Stimulated activated CD8-positive, alpha-beta memory T cell treated with anti-CD3 and anti-CD28 coated beads, Interleukin-12 subunit alpha, Interleukin-12 subunit beta, amount 100 ng/mL, for 24 hours (primary cell): ENCODE measurements at regions not wholly inside any gene's neighbourhood (a gene's known extent, or its start where the extent isn't known, plus 50 kb on each side); places are given as distances from the start of the nearest gene placed in this dataset.

ENCODE experiments used
- DNase-seq: peaks from one replicate; pipeline ENCODE4 v3.0.0-alpha.2; 2020; ENCODE audit errors: extremely low read depth

DNA sequence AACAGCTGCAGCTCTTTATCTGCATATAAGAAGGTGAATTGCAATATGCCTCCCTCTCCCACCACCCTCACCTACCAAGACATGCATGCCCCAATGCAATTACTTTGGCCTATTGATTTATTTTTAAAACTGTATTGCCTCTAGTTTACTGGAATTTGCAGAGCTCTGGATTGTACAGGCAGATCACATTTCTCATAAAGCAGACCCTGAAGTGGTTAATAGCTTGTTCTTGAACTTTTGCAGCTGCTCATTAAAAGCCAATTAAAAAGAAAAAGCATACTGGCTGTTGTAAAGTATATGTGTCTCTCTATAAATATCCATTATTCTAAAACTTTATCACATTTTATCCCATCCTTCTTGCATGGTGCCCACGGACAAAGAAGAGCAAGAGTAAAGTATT, 221.5 kb upstream of the TOPAZ1 start:
- DNase-seq, result no peak

DNA sequence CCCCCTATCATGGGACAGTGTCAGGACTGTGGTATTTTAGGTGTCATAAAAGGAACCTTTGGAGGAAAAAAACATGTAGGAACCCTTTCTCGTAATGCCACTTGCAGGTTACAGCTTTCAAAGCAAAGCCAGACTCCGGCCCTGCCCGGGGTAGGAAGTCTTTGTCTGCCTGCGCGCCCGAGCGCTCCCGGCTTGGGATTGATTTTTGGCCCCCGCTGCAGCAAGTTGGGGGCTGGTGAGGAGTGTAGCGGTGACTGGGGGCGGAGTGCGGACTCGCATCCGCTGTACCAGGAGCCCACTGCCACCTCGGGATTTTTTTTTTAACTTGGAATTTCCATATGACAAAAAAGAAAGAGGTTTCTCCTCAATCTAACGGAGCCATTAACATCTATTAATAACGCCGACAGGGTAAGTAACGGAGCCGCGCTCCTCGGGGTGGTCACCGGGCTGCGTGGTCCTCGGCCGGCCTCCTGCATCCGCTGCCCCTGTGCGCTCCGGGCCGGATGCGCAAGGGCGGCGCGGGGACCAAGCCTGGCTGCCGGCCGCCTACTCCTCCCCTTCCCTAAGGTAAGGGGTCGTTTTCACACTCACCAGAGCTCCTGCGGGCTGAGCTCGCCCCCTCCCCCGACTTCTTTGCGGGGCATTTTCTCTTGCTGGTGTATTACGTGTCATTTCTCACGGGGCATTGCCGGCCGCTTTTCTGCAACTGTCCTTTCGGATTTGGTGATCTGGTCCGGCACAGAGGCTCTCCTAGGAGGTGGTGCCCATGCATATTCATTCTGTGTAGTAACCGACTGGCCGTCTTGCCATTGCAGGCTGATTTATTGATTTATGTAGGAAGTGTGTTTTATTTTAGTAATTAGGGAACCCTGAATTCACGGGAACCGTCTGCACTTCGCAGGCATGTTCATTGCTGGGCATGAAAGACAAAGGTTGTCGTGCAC, 219.8 kb upstream of the TOPAZ1 start:
- DNase-seq, result no peak

DNA sequence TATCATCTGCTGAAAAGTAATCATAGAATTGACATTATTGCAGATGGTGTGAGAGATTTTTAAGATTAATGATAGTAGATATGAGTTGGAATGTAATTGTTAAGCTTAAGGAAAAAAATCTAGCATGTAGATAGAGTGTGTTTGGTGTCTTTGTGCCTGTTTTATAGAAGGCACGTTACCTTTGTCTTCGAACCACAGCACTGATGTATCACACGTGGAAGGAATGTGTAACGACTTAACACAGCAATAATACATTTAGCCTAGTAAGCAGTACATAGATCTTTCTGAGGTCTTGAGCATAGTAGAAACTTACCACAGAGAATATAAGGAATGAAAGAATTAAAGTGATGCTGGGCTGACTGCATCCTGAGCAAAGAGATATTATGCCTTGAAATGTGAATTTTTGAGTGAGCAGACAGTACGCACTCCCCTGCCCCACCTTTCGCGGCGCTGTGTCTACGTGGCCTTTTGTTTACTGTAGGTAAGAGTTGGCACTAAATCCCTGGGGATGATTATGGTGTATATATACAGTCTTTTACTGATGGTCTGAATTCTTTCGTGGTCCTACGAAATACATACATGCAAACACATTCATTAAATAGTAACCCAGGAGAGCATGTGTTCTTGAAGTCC, 217.6 kb upstream of the TOPAZ1 start:
- no peak for DNase-seq

DNA sequence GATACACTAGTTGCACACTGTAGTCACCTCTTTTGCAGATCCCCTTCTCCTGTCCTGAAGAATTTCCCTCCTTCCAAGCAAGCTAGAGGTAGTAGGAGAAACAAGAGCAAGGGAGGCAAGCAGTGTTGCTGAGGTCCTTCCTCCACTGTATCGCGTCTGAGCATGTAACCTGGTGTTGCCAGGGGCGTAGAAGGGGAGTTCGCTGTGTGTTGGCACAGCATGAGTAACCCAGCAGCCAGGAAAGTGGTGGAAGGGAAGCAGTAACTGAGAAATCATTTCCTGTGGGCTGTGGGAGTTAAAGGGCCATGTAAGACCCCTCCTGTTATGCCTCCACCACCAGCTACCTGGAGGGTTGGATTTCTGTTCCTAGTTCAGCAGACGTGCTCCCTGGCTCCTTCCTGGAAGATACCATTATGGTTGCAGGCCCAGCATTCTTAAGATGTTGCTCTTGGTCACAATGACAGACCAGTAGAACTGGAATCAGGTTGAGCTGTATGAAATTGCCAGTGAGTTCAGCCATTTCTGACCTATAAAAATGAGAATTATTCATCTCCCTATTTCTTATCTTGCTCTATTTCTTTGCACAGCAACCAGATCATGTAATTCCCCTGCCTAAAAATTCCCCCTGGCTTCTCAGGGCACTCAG, 215.3 kb upstream of the TOPAZ1 start:
- DNase-seq, result no peak

DNA sequence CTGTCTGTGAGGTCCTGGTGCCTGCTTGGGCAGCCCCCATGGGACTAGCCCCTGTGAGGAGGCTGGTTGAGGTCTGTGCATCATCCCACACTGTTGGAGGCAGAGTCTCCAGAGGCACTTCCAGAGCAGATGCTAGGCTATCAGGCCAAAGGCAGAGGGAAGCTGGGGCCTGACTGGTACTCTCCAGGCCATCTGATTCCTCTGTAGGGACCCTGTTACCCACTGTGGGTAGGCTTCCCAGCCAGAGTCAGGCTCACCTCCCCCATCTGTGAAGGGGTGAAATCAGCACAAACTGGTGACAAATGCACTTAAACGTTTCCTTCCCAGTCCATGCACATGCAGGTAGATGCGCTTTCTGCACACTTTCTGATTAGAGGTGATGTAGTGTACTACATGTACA, 212.6 kb upstream of the TOPAZ1 start:
- no peak for DNase-seq

DNA sequence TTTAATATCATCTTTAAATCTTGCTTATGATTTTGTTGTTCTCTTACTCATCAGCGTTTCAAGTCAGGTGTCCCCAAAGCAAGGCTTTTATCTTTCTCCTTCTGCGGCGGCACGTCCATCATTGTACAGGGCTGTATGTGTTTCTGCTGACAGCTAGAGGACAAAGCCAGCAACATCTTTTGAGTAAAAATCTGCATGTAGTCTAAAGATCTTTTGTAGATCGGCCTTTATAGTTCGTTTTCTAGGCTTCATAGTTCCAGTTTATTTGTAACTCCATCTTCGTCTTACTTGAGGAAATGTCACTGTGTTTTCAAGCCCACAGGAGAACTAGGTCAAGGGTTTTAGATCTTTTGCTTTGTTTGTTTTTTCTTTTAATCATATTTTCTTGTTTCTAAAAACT, 211.4 kb upstream of the TOPAZ1 start:
- no peak for DNase-seq

DNA sequence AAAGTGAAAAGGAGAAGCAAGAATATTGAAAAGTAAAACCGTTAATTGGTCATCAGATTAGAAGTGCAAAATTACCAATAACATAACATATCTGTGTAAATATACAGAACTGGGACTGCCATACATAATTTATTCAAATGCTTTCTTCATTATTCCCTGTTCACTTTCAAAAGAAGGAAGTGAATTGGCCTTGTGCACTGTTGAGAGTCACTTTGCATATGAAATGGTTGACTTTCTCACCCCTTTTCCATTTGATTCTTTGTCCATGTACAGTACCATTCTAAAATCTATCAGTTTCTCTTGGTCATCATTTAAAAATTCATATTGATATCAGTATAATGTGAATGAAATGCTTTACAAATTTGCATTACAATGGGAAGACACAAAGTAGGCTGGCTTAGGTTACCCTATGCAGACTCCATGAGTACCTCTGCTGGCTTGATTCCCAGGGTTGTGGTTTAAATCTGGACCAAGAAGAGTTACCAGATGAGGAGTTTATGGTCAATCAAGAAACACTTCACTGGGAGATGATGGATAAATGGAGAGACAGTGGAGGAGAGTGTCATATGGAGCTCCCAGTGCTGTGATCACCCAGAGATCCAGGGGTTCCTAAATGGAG, 210.9 kb upstream of the TOPAZ1 start:
- DNase-seq, result no peak

DNA sequence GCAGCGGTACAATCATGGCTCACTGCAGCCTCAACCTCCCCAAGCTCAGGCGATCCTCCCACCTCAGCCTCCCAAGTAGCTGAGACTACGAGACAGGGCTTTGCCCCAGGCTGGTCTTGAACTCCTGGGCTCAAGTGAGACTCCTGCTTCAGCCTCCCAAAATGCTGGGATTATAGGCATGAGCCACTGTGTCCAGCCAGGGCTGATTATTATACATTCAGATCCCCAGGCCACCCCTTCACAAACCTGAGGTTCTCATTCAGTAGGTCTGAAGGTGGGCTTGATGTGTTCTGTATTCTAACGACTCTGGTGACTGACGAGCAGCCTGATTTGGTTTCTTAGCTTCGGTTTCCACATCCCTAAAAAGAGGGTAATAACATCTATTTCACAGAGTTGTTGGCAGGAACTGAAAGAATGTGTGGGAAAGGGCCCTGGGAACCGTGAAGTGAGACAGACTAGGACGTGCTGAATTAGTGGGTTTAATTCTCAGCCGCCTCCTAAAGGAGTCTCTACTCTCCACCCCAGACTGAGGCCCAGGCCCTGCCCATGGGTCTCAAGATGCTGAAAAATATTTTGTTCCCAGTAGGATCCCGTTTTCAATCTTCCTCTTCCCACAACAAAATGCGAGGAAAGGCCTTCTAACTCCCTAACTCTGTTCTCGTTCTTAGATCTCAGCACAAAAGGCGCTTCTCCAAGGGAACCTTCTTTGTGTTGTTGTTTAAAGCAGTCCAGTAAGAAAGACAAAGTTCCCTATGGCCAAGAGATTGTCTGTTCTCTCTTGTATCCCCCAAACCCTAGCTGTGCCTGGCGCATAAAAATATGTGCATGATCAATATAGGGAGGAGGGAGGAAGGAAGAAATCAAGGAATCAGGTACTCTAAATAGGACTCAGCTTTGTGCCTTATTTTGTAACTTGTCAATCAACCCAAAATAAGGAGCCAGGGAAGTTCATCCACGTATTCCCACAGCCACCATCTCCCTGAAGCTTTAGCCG, 210.0 kb upstream of the TOPAZ1 start:
- DNase-seq, result no peak

DNA sequence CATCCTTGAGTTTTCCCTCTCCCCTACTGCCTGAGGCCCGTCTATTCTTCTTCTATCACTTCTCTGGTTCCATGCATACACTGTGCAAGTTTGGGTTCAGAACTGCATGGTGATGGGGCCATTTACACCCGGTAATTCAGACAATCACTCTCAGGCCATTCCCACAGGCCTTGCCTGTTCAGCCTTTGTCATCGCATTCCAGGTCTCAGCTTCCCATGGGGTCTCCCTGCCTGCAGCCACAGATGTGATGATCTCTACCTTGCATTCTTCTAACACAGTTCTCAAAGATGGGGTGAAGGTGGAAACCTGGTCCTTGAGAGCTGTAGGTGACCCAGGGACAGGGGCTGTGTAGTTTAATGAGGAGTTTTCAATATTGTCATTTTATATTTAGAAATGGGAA, 209.2 kb upstream of the TOPAZ1 start:
- DNase-seq, result no peak

DNA sequence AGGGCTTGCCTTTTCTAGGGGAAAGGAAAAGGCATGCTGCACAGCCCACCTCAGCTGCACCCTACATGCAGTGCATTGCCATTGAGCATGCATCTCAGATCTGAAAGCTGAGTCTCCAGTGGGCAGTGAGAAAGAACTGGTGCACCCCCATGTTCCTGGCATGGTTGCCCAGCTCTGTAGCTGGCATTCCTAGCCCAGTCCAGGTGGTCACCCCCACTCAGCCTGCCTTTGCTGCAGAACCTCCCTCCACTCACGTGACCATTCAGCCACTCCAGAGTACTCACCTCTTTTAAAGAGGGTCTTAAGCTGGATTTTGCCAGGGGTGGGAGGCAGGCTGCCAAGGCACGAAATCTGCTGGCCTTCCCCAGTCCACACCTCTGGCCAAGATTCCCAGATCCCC, 208.6 kb upstream of the TOPAZ1 start:
- DNase-seq, result no peak

DNA sequence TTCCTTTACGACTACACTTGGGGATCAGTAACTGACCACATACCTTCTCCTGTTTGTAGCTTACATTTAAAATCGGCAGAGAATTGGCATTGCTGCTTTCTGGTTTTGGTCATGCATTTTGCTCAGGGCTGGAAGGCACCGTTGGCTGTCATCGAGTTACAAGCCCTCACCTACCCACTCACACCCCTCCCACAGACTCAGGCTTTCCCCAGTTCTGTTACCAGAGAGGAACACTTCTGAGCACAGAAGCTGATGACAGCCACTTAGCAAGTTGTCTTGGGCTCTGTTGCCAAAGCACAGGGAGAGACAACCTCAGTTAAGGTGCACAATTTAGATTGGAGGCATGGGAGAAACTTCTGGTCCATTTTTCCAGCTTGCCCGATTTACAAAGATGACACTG, 204.8 kb upstream of the TOPAZ1 start:
- no peak for DNase-seq

DNA sequence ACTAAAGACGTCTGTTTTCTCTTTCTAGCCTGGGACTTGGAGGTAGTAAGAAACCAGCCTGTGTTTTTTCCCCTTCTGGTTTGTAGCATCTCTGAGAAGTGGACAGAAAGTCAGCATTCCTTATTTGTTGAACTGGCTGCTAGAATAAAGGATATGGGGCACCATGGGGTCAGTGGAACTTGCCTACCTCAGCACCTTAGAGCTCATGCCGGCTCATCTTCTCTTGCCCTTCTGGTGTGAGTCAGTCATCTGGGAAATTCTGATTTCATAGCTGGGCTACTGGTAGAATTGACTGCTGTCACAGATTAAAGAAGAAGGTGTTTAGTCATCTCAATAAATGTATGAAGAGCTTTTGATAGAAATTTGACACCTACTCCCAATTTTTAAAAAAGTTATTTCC, 202.7 kb upstream of the TOPAZ1 start:
- DNase-seq, result no peak

DNA sequence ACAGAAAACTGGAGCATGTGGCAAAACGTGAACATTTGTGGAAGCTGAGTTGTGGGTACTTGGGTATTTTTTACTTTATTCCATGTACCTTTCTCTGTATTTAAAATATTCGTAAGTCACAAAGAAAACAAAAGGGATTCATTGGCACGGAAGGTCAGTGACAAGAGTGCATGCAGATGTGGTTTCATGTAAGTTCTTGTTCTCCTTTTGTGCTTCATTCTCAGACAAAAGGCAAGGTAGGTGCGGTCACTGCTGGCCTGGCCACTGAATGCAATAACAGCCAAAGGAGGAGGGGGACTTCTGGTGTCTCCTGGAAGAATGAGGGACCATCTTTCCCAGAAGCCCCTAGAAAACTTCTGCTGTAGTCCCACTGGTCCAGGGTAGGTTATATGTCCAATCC, 200.0 kb upstream of the TOPAZ1 start:
- no peak for DNase-seq

DNA sequence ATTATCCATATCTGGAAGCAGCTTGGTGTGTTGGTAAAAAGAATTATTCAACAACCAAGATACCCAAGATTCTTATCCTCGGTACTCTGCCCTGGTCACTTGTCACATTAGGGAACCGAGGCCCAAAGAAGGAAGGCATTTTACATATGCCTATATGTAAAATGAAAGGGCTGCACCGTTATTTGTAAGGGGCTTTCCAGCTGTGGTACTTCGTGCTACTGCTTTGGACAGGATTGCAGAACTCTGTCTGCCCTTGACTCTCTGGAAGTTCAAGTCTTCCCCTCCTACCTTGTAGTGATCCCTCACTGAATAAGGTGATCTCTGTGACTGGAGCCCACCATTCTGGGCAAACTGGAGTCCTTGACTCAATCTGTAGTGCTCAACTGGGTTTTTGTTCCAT, 198.9 kb upstream of the TOPAZ1 start:
- no peak for DNase-seq

DNA sequence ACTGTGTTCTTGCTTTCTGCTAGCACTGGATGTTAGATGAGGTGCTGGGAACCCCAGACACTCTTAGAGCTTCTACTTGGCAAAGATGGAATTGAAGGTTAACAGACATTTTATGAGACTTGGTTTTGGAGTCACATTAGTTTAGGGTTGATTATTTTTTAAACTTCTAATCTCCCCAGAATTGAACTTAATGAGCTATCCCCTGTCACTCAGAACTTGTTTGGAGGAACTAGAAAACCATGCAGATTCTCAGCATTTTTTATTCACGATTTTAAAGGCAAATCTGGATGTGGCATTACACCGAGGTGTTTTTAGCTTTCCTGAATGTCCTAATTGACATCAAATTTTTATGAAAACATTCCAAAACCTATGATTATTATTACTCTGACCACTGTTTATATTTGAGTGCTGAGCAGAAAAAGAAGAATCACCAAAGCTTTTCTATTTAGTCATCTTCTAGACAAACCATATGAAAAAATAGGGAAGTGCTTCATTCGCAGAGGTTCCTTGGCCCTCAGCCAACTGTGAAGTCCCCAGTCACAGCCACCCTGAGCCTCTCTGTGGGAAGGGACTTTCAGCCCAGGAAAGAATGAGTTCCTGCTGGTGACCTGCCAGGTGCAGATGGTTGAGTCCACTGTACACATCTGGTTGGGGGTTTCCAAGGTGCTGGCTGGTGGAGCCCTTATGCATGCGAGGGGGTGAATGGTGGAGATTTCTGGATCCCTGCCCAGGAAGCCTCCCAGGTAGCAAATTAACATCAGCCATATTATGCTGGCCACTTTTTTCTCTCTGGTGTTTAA, 196.0 kb upstream of the TOPAZ1 start:
- no peak for DNase-seq

DNA sequence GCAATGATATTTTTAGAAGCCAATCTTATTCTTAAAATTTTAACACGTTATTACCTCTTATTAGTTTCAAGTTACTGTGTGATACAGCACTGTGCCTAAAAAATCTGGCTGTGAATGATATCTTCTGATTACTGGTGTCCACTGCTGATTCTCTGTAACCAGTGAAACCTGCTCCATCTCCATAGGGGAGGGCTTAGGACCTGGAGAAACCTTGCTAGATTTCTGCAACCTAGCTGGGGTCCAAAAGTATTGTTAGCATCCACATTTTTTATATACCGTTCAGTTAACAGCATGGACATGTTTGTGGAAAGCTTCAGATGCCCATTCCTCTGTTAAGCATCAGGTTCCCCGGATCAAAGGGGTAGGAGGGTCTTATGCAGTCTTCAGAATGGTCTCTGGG, 193.9 kb upstream of the TOPAZ1 start:
- DNase-seq, result no peak

DNA sequence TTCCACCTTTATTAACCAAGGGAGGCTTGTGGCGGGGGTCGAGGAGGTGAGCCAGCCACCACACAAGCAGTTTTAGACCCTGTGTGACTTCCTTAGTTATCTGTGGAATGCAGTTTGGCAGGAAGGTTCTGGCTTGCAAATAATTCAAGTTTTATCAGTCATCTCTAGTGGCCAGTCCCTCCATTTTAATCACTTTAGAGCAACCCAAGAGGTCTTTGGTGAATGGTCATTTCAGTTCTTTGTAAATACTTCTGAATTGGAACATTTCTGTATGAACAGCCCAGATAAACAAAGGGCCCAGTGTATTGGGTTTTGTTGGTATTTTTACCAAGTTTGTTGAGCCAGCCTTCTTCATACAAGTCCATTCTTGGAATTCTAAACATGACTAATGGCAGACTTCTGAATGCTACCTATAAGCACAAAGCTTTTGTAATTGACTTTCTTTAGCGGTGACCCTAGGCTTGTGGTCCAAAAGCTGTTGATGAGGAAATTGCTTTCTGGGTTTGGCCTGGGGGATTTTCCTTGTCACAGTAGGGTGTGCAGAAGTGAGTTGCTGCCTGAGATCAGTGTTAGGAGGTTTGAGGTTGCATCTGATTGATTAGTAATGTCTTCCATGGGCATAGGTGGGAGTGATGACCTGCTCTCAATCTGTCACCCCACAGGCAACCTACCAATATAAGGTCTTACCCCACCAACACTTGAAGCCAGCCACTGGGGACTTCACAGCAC, 193.3 kb upstream of the TOPAZ1 start:
- DNase-seq, result no peak

DNA sequence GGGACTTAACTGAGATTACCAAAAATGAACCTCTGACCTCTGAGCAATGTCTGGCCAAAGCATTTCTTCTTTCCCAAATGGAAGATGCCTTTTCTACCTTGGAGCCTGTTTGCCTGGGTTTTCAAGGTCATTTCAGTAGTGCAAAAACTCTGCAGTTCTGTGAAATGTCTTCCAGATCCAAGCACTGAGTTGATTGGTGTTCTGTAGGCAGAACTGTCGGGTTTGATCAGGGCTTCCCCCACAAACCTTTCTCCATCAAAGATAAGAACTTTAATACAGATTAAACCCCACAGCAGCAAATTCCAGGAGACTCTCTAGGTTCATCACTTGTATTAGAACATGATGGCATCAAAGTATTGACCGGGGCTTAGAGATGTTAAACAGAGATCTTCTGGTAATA, 192.7 kb upstream of the TOPAZ1 start:
- no peak for DNase-seq

DNA sequence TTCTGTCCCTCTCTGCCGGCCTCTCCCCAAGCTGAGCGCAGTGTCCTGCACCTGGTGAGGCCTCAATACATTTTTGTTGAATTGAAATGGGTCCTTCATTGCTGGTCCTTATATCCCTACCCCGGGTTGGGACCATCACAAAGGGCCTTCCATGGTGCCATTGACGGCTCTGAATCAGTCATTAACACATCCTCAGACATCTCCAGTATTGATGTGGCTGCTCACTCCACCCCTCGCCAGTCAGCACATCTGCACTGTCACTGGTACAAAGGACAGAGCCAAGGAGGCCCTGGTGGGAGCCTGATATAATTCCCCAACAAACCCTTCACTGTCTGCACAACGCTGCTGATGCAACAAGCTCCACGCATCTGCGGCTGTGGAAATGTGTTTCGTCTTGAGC, 191.6 kb upstream of the TOPAZ1 start:
- DNase-seq, result no peak

DNA sequence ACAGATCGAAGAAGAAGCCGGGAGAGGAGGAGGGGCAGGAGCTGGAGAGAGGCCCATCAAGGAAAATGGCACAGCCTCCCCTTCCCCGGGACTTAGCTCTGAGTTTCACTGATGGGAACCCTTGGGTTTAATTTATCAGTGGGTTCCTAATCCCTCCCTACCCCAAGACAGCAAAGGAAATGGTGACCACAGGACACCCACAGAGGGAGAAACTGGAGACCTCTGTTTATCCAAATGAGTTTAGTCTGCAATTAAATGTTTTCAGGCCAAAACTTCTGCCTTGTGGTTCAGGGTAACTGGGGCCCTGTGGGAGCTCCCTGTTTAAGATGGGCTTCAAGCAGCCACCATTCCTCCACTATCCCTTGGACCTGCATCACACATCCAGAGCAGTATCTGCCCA, 190.8 kb upstream of the TOPAZ1 start:
- DNase-seq, result no peak
